MM.1S (cell line): ENCODE measurements at regions not wholly inside any gene's neighbourhood (a gene's known extent, or its start where the extent isn't known, plus 50 kb on each side); places are given as distances from the start of the nearest gene placed in this dataset.

Experiments
- DNase-seq: peaks from one replicate; pipeline ENCODE4 v3.0.0-alpha.2; 2015
- H2AFZ ChIP-seq: fragments of 300-600 bp; sonication (generic); 2 replicates; pipeline ENCODE4 v1.6.0; 2016; ENCODE audit warnings: antibody characterized with exemption, low read length
- H3F3A ChIP-seq: fragments of 300-600 bp; sonication (generic); 2 replicates; pipeline ENCODE4 v1.6.1; 2016; ENCODE audit warnings: mild to moderate bottlenecking, antibody characterized with exemption, low read length, moderate library complexity, mixed read lengths; ENCODE audit not compliant: insufficient read depth
- H3K27ac ChIP-seq: fragments of 300-600 bp; sonication (generic); 2 replicates; pipeline ENCODE4 v1.5.1; 2016; ENCODE audit warnings: mild to moderate bottlenecking, low read length
- H3K27me3 ChIP-seq: fragments of 300-600 bp; sonication (generic); replicated peaks from 2 replicates; pipeline ENCODE4 v1.6.0; 2016; ENCODE audit warnings: low read length; ENCODE audit not compliant: insufficient read depth
- H3K36me3 ChIP-seq: fragments of 300-600 bp; sonication (generic); replicated peaks from 2 replicates; pipeline ENCODE4 v1.6.1; 2016; ENCODE audit warnings: mild to moderate bottlenecking, low read length, mixed read lengths; ENCODE audit not compliant: insufficient read depth
- H3K4me1 ChIP-seq: fragments of 300-600 bp; sonication (generic); 2 replicates; pipeline ENCODE4 v1.6.1; 2016; ENCODE audit warnings: low read length, mixed read lengths
- H3K4me2 ChIP-seq: fragments of 300-600 bp; sonication (generic); 2 replicates; pipeline ENCODE4 v1.6.0; 2016; ENCODE audit warnings: low read depth, low read length
- H3K4me3 ChIP-seq: fragments of 300-600 bp; sonication (generic); 2 replicates; pipeline ENCODE4 v1.5.1; 2016; ENCODE audit warnings: low read length, mixed read lengths
- H3K79me2 ChIP-seq: fragments of 300-600 bp; sonication (generic); 2 replicates; pipeline ENCODE4 v1.6.1; 2016; ENCODE audit warnings: mixed run types, low read length, mixed read lengths
- H3K9ac ChIP-seq: fragments of 300-600 bp; sonication (generic); 2 replicates; pipeline ENCODE4 v1.6.1; 2016; ENCODE audit warnings: low read length, mixed read lengths
- H3K9me2 ChIP-seq: fragments of 300-600 bp; sonication (generic); replicated peaks from 2 replicates; pipeline ENCODE4 v1.6.1; 2016; ENCODE audit warnings: mild to moderate bottlenecking, low read length, mixed read lengths; ENCODE audit not compliant: insufficient read depth
- H3K9me3 ChIP-seq: fragments of 300-600 bp; sonication (generic); replicated peaks from 2 replicates; pipeline ENCODE4 v1.6.1; 2016; ENCODE audit warnings: mild to moderate bottlenecking, low read length, mixed read lengths; ENCODE audit not compliant: insufficient read depth
- H4K20me1 ChIP-seq: fragments of 300-600 bp; sonication (generic); 2 replicates; pipeline ENCODE4 v1.6.1; 2016; ENCODE audit warnings: mild to moderate bottlenecking, low read length, moderate library complexity, mixed read lengths; ENCODE audit not compliant: insufficient read depth
- EZH2 ChIP-seq: fragments of 300-600 bp; sonication (generic); optimal IDR thresholded peaks from 2 replicates; pipeline ENCODE3; 2017; ENCODE audit warnings: low read depth, mild to moderate bottlenecking, antibody characterized with exemption, low read length, mixed read lengths
- EZH2phosphoT487 ChIP-seq: fragments of 300-600 bp; sonication (generic); IDR thresholded peaks from 2 replicates; pipeline ENCODE4 v1.6.1; 2018; ENCODE audit warnings: antibody characterized with exemption, low read length
- TF ChIP-seq, protein P1 (sequence below): fragments of 300-600 bp; sonication (generic); IDR thresholded peaks from 2 replicates; pipeline ENCODE4 v1.5.1; 2016; ENCODE audit warnings: antibody characterized with exemption, low read length, mixed read lengths

DNA sequence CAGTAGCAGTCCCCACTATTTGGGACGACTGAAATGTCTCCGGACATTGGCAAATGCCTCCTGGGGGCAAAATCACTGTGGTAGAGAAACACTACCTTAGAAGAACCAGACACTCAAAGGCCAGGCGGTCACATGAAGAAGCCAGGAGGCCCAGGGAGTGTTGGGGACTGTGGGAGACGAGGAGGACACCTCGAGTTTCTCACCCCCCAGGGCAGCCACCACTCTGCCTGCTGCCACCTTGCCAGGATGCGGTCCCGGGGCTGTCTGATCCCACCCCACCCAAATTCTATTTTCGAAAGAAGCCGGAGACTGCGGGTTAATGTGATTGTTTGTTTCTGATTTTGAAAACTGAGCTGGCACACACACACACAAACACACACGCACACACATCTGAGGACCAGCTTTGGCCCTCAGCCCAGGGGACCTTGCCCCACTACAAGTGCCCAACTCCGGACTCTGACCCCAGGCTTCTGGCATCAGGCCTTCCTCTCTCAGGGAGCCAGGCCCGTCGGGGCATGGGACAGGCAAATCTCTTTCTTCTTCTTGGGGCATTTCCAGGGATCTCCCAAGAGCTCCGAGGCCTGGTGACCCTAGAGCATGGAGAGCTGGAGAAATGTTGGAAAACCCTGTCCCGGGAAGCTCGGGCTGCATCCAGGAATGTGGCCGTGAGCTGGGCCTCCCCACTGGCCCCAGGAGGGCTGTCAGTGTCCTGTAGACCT lies 187.5 kb upstream of the PMEPA1 start:
- H3K36me3 ChIP-seq = no peaks in the 10 kb centered on the region
- no peaks in the 10 kb centered on the region for H3F3A ChIP-seq
- H3K4me3 ChIP-seq = no peak overlapping the region
- H3K9me2 ChIP-seq = no peaks in the 10 kb centered on the region
- no peak overlapping the region for H3K4me2 ChIP-seq
- TF ChIP-seq, protein P1, sequence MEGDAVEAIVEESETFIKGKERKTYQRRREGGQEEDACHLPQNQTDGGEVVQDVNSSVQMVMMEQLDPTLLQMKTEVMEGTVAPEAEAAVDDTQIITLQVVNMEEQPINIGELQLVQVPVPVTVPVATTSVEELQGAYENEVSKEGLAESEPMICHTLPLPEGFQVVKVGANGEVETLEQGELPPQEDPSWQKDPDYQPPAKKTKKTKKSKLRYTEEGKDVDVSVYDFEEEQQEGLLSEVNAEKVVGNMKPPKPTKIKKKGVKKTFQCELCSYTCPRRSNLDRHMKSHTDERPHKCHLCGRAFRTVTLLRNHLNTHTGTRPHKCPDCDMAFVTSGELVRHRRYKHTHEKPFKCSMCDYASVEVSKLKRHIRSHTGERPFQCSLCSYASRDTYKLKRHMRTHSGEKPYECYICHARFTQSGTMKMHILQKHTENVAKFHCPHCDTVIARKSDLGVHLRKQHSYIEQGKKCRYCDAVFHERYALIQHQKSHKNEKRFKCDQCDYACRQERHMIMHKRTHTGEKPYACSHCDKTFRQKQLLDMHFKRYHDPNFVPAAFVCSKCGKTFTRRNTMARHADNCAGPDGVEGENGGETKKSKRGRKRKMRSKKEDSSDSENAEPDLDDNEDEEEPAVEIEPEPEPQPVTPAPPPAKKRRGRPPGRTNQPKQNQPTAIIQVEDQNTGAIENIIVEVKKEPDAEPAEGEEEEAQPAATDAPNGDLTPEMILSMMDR = no peak
- TF ChIP-seq EZH2phosphoT487 (no peak), EZH2 (no peak)
- no peaks in the 10 kb centered on the region for H3K9me3 ChIP-seq
- H4K20me1 ChIP-seq = no peaks in the 10 kb centered on the region
- no peak for DNase-seq
- H3K79me2 ChIP-seq = no peaks in the 10 kb centered on the region
- no peak overlapping the region for H3K9ac ChIP-seq
- H3K4me1 ChIP-seq = no peaks in the 10 kb centered on the region
- H3K27me3 ChIP-seq = peaks cover 98% of the 10 kb centered on the region
- H3K27ac ChIP-seq = no peak overlapping the region
- H2AFZ ChIP-seq = no peak overlapping the region

DNA sequence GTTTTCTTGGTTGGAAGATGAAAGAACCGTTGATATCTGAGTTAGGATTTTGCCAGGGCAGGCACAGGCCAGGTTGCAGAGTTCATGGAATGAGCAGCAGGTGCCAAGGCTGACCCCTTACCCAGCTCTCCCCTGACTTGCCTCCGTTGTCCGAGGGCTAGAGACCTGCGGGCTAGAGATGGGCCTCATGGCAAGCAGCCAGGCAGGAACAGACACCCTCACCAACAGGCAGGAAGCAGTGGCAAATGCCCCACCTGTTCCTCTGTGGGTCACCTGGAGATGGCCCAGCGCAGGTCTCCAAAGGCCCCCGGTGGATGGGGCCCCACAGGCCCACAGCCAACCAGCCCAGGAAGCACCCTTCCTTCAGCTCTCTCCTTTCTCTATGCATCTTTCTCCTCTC lies 186.7 kb upstream of the PMEPA1 start:
- Histone ChIP-seq H3K9me3 (no peaks in the 10 kb centered on the region), H3K27me3 (peaks cover 98% of the 10 kb centered on the region), H3F3A (no peaks in the 10 kb centered on the region), H3K4me2 (no peak overlapping the region), H3K36me3 (no peaks in the 10 kb centered on the region), H3K79me2 (no peaks in the 10 kb centered on the region), H3K27ac (no peak overlapping the region), H3K9me2 (no peaks in the 10 kb centered on the region), H3K4me1 (no peaks in the 10 kb centered on the region), H2AFZ (no peak overlapping the region), H4K20me1 (no peaks in the 10 kb centered on the region), H3K9ac (no peak overlapping the region), H3K4me3 (no peak overlapping the region)
- TF ChIP-seq EZH2phosphoT487 = no peak
- TF ChIP-seq EZH2 = no peak
- TF ChIP-seq, protein P1 = no peak
- no peak for DNase-seq

DNA sequence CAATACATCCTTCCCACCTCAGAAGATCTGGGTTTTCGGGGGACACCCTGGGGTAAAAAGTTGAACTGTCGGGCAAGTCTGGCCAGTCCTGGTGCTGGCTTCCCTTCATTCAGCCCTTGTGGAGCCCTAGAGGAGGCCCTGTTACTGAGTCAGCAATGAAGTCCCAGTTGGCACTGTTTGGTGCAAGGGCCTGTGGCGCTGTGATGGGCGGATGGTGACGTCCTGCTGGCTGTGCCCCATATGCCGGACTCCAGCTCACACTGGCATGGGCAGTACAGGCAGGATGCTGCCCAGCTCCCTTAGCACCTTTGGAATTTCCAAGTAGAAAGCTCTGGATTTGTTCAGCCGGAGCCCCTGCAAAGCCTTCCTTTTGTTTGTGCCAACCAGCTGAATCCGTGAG lies 186.2 kb upstream of the PMEPA1 start:
- Histone ChIP-seq H4K20me1 (no peaks in the 10 kb centered on the region), H3K36me3 (no peaks in the 10 kb centered on the region), H3K9me2 (no peaks in the 10 kb centered on the region), H3F3A (no peaks in the 10 kb centered on the region), H3K27me3 (peaks cover 98% of the 10 kb centered on the region), H3K9ac (no peak overlapping the region), H3K4me1 (no peaks in the 10 kb centered on the region), H3K9me3 (no peaks in the 10 kb centered on the region), H3K4me2 (no peak overlapping the region), H3K4me3 (no peak overlapping the region), H3K27ac (no peak overlapping the region), H2AFZ (no peak overlapping the region), H3K79me2 (no peaks in the 10 kb centered on the region)
- TF ChIP-seq, protein P1 = no peak
- no peak for TF ChIP-seq EZH2
- no peak for DNase-seq
